MM.1S (cell line): ENCODE measurements at regions not wholly inside any gene's neighbourhood (a gene's known extent, or its start where the extent isn't known, plus 50 kb on each side); places are given as distances from the start of the nearest gene placed in this dataset.

Experiments
- DNase-seq: peaks from one replicate; pipeline ENCODE4 v3.0.0-alpha.2; 2015
- H2AFZ ChIP-seq: fragments of 300-600 bp; sonication (generic); 2 replicates; pipeline ENCODE4 v1.6.0; 2016; ENCODE audit warnings: antibody characterized with exemption, low read length
- H3F3A ChIP-seq: fragments of 300-600 bp; sonication (generic); 2 replicates; pipeline ENCODE4 v1.6.1; 2016; ENCODE audit warnings: mild to moderate bottlenecking, antibody characterized with exemption, low read length, moderate library complexity, mixed read lengths; ENCODE audit not compliant: insufficient read depth
- H3K27ac ChIP-seq: fragments of 300-600 bp; sonication (generic); 2 replicates; pipeline ENCODE4 v1.5.1; 2016; ENCODE audit warnings: mild to moderate bottlenecking, low read length
- H3K27me3 ChIP-seq: fragments of 300-600 bp; sonication (generic); replicated peaks from 2 replicates; pipeline ENCODE4 v1.6.0; 2016; ENCODE audit warnings: low read length; ENCODE audit not compliant: insufficient read depth
- H3K36me3 ChIP-seq: fragments of 300-600 bp; sonication (generic); replicated peaks from 2 replicates; pipeline ENCODE4 v1.6.1; 2016; ENCODE audit warnings: mild to moderate bottlenecking, low read length, mixed read lengths; ENCODE audit not compliant: insufficient read depth
- H3K4me1 ChIP-seq: fragments of 300-600 bp; sonication (generic); 2 replicates; pipeline ENCODE4 v1.6.1; 2016; ENCODE audit warnings: low read length, mixed read lengths
- H3K4me2 ChIP-seq: fragments of 300-600 bp; sonication (generic); 2 replicates; pipeline ENCODE4 v1.6.0; 2016; ENCODE audit warnings: low read depth, low read length
- H3K4me3 ChIP-seq: fragments of 300-600 bp; sonication (generic); 2 replicates; pipeline ENCODE4 v1.5.1; 2016; ENCODE audit warnings: low read length, mixed read lengths
- H3K79me2 ChIP-seq: fragments of 300-600 bp; sonication (generic); 2 replicates; pipeline ENCODE4 v1.6.1; 2016; ENCODE audit warnings: mixed run types, low read length, mixed read lengths
- H3K9ac ChIP-seq: fragments of 300-600 bp; sonication (generic); 2 replicates; pipeline ENCODE4 v1.6.1; 2016; ENCODE audit warnings: low read length, mixed read lengths
- H3K9me2 ChIP-seq: fragments of 300-600 bp; sonication (generic); replicated peaks from 2 replicates; pipeline ENCODE4 v1.6.1; 2016; ENCODE audit warnings: mild to moderate bottlenecking, low read length, mixed read lengths; ENCODE audit not compliant: insufficient read depth
- H3K9me3 ChIP-seq: fragments of 300-600 bp; sonication (generic); replicated peaks from 2 replicates; pipeline ENCODE4 v1.6.1; 2016; ENCODE audit warnings: mild to moderate bottlenecking, low read length, mixed read lengths; ENCODE audit not compliant: insufficient read depth
- H4K20me1 ChIP-seq: fragments of 300-600 bp; sonication (generic); 2 replicates; pipeline ENCODE4 v1.6.1; 2016; ENCODE audit warnings: mild to moderate bottlenecking, low read length, moderate library complexity, mixed read lengths; ENCODE audit not compliant: insufficient read depth
- EZH2 ChIP-seq: fragments of 300-600 bp; sonication (generic); optimal IDR thresholded peaks from 2 replicates; pipeline ENCODE3; 2017; ENCODE audit warnings: low read depth, mild to moderate bottlenecking, antibody characterized with exemption, low read length, mixed read lengths
- EZH2phosphoT487 ChIP-seq: fragments of 300-600 bp; sonication (generic); IDR thresholded peaks from 2 replicates; pipeline ENCODE4 v1.6.1; 2018; ENCODE audit warnings: antibody characterized with exemption, low read length
- TF ChIP-seq, protein P1 (sequence below): fragments of 300-600 bp; sonication (generic); IDR thresholded peaks from 2 replicates; pipeline ENCODE4 v1.5.1; 2016; ENCODE audit warnings: antibody characterized with exemption, low read length, mixed read lengths

DNA sequence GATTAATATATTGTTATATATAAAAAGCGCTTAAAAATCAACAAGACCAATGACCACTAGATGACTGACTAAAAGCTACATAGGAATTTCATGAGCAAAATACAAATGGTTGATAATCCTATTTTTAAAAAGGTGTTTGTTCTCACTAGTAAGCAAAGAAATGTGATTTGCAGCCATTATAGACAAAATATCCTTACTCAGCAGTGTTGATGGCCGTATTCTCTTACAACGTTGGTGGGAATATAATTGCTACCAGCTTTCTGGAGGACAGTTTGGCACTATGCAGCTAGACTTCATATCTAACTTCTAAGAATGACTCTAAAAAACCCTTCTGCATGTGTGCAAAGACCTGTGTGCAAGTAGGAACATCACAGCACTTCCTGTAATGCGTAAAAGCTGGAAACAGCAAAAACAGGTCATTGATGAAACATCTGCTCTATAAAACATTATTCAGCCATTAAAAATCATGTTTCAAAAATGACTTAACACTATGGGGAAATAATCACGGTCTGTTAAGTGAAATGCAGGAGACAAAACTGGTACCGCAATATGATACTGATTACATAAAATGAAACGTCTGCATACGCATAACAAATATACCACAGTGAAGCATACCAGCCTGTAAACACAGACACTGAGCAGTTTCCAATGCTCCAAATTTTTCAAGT lies 70.1 kb upstream of the LINC01488 start:
- no peak for DNase-seq
- no peak overlapping the region for H3K27ac ChIP-seq
- no peak overlapping the region for H2AFZ ChIP-seq

DNA sequence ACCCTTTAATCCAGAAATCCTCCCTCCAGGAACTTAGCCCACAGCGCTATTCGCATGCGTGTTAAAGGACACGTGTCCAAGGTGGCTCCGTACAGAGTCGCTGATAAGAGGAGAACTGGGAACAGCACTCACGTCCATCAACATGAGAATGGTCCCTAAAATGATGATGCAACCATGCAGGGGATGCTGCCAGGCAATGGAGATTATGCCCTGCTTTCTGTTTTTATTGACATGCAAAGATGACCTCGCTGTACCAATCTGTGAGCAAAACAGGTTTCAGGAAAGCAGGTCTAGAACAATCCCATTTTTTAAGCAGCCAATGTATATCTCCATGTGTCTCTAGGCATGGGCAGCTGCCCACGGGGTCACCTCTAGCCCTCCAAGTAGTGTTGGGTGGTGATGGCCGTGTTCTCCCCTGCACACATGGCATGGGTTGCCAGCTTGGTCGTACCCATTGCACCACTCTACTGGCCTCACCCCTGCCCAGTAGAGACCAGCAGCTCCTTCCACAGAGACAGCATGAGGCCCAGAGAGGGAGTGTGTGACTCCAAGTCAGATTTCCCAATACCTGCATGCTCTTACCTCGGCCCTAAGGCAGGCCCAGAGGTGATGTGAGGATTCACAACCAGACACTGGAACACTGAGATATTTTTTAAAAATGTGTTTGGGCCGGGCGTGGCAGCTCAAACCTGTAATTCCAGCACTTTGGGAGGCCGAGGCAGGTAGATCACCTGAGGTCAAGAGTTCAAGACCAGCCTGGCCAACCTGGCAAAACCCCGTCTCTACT lies 68.3 kb upstream of the LINC01488 start:
- no peaks in the 10 kb centered on the region for H3K36me3 ChIP-seq
- no peaks in the 10 kb centered on the region for H3F3A ChIP-seq
- H3K27me3 ChIP-seq: peaks cover 15% of the 10 kb centered on the region
- H3K4me1 ChIP-seq: no peaks in the 10 kb centered on the region
- no peaks in the 10 kb centered on the region for H3K9me3 ChIP-seq
- H3K9ac ChIP-seq: no peak overlapping the region
- no peak for DNase-seq
- H3K27ac ChIP-seq: no peak overlapping the region
- TF ChIP-seq, protein P1, sequence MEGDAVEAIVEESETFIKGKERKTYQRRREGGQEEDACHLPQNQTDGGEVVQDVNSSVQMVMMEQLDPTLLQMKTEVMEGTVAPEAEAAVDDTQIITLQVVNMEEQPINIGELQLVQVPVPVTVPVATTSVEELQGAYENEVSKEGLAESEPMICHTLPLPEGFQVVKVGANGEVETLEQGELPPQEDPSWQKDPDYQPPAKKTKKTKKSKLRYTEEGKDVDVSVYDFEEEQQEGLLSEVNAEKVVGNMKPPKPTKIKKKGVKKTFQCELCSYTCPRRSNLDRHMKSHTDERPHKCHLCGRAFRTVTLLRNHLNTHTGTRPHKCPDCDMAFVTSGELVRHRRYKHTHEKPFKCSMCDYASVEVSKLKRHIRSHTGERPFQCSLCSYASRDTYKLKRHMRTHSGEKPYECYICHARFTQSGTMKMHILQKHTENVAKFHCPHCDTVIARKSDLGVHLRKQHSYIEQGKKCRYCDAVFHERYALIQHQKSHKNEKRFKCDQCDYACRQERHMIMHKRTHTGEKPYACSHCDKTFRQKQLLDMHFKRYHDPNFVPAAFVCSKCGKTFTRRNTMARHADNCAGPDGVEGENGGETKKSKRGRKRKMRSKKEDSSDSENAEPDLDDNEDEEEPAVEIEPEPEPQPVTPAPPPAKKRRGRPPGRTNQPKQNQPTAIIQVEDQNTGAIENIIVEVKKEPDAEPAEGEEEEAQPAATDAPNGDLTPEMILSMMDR: no peak
- TF ChIP-seq EZH2phosphoT487 (no peak), EZH2 (no peak)
- no peaks in the 10 kb centered on the region for H3K9me2 ChIP-seq
- no peaks in the 10 kb centered on the region for H3K79me2 ChIP-seq
- H3K4me3 ChIP-seq: no peak overlapping the region
- no peaks in the 10 kb centered on the region for H4K20me1 ChIP-seq
- H3K4me2 ChIP-seq: no peak overlapping the region
- H2AFZ ChIP-seq: no peak overlapping the region

More for the DNA sequence above, 70.1 kb upstream of the LINC01488 start:
- Histone ChIP-seq H3F3A (no peaks in the 10 kb centered on the region), H3K4me1 (no peaks in the 10 kb centered on the region), H3K9ac (no peak overlapping the region), H3K4me2 (no peak overlapping the region), H3K36me3 (no peaks in the 10 kb centered on the region), H3K79me2 (no peaks in the 10 kb centered on the region), H3K9me2 (no peaks in the 10 kb centered on the region), H3K4me3 (no peak overlapping the region), H3K9me3 (no peaks in the 10 kb centered on the region), H3K27me3 (peaks cover 5% of the 10 kb centered on the region; the same call in 1 of the 2 replicates), H4K20me1 (no peaks in the 10 kb centered on the region)
- TF ChIP-seq EZH2 (no peak), EZH2phosphoT487 (no peak)
- TF ChIP-seq, protein P1: no peak

GRCh38 chr11:69413993-69414392 lies 67.5 kb upstream of the LINC01488 start:
- Histone ChIP-seq H2AFZ (no peak overlapping the region), H3K27me3 (peaks cover 21% of the 10 kb centered on the region), H3K4me1 (no peaks in the 10 kb centered on the region), H3K36me3 (no peaks in the 10 kb centered on the region), H3K27ac (no peak overlapping the region), H3K9me3 (no peaks in the 10 kb centered on the region), H3K79me2 (no peaks in the 10 kb centered on the region), H4K20me1 (no peaks in the 10 kb centered on the region), H3K9ac (no peak overlapping the region), H3K4me2 (no peak overlapping the region), H3F3A (no peaks in the 10 kb centered on the region), H3K9me2 (no peaks in the 10 kb centered on the region), H3K4me3 (no peak overlapping the region)
- no peak for DNase-seq
- TF ChIP-seq EZH2phosphoT487 (no peak), EZH2 (no peak)
- TF ChIP-seq, protein P1: no peak
